ENCODE measurements at regions not wholly inside any gene's neighbourhood (a gene's known extent, or its start where the extent isn't known, plus 50 kb on each side); places are given as distances from the start of the nearest gene placed in this dataset.
A peak's percentile ranks its signal among the peaks of the same experiment; 100 is the strongest.

DNA sequence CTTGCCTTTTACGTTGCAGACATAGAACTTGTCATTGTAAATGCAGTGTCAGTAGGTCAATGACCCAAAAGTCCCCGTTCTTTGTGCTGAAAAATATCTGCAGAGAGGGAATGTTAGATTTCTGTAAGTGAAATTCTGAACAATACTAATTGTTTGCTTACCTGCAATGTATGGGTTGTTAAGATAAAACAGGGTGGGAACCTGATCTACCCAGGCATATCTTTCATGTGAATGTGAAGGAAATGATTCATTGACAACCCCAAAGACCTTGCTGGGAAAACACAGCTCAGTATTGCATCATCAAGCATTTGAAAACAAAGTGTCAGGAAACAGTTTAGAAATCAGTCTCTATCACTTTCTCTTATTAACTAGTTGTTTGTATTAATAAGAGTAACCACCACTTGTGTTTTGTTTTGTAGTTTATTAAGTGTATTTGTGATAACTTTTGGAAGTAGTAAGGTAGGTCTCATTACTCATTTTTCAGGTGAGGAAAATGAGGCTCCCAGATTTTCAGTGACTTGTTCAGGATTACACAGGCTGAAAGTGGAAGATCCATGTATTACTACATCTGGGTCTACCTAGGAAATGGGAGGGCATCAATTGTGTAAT is 57.9 kb upstream of the SLC38A2 start (continued):
- no peak for TF ChIP-seq ZNF274 (IDR thresholded peaks at IDR 0.05; ENCODE audit: borderline replicate concordance, extremely low read depth, low read length)
- TF ChIP-seq POLR2AphosphoS5 (IDR thresholded peaks at IDR 0.05; ENCODE audit: low read depth, low read length): no peak
- TF ChIP-seq KDM5A (IDR thresholded peaks at IDR 0.05; ENCODE audit: low read length): no peak
- TF ChIP-seq CHD7 (IDR thresholded peaks at IDR 0.05; ENCODE audit: insufficient replicate concordance, low read length): no peak
- peak; percentile 64; the same call in 1 of the 2 replicates for TF ChIP-seq ATF3 (IDR thresholded peaks at IDR 0.05; ENCODE audit: insufficient read depth, low read depth, low read length)
- TF ChIP-seq SIX5 (IDR thresholded peaks at IDR 0.05; ENCODE audit: low read depth, low read length): no peak
- TF ChIP-seq BACH1 (IDR thresholded peaks at IDR 0.05; ENCODE audit: low read length): no peak
- TF ChIP-seq CREB1 (IDR thresholded peaks at IDR 0.05): no peak
- TF ChIP-seq KDM4A (IDR thresholded peaks at IDR 0.05; ENCODE audit: low read depth, low read length, severe bottlenecking): no peak
- TF ChIP-seq CEBPB (IDR thresholded peaks at IDR 0.05; ENCODE audit: low read depth, low read length): peak; percentile 99
- no peak for TF ChIP-seq CHD2 (IDR thresholded peaks at IDR 0.05; ENCODE audit: low read length)
- TF ChIP-seq TBP (IDR thresholded peaks at IDR 0.05; ENCODE audit: low read depth, low read length): no peak
